H9 (cell line): ENCODE measurements at regions not wholly inside any gene's neighbourhood (a gene's known extent, or its start where the extent isn't known, plus 50 kb on each side); places are given as distances from the start of the nearest gene placed in this dataset.

Experiments
- DNase-seq: peaks from one replicate; pipeline ENCODE4 v3.0.0-alpha.2; 2017
- H2AFZ ChIP-seq: one replicate; pipeline ENCODE4 v1.6.1; 2013; ENCODE audit warnings: mild to moderate bottlenecking, low read length, control low read depth, moderate library complexity
- H2AK5ac ChIP-seq: 2 replicates; pipeline ENCODE4 v1.6.1; 2013; ENCODE audit warnings: low read length, control low read depth, mixed read lengths; ENCODE audit not compliant: insufficient read length
- H2BK120ac ChIP-seq: one replicate; pipeline ENCODE4 v1.6.1; 2013; ENCODE audit warnings: low read depth, mild to moderate bottlenecking, low read length, control low read depth, inconsistent platforms; ENCODE audit not compliant: poor library complexity, severe bottlenecking
- H2BK12ac ChIP-seq: 2 replicates; pipeline ENCODE4 v1.6.1; 2013; ENCODE audit warnings: low read length, control low read depth, mixed read lengths, low read depth; ENCODE audit not compliant: insufficient read length
- H2BK15ac ChIP-seq: 2 replicates; pipeline ENCODE4 v1.6.1; 2013; ENCODE audit warnings: low read depth, low read length, control low read depth
- H2BK20ac ChIP-seq: one replicate; pipeline ENCODE4 v1.6.1; 2013; ENCODE audit warnings: low read depth, mild to moderate bottlenecking, low read length, control low read depth, inconsistent platforms; ENCODE audit not compliant: poor library complexity, severe bottlenecking
- H2BK5ac ChIP-seq: 2 replicates; pipeline ENCODE4 v1.6.1; 2013; ENCODE audit warnings: low read length, control low read depth, mixed read lengths; ENCODE audit not compliant: insufficient read length
- H3K14ac ChIP-seq: 2 replicates; pipeline ENCODE4 v1.6.1; 2013; ENCODE audit warnings: low read length, control low read depth; ENCODE audit not compliant: insufficient read depth
- H3K18ac ChIP-seq: 2 replicates; pipeline ENCODE4 v1.6.1; 2013; ENCODE audit warnings: low read depth, mild to moderate bottlenecking, mixed read lengths, low read length, control low read depth; ENCODE audit not compliant: insufficient read length
- H3K23ac ChIP-seq: 2 replicates; pipeline ENCODE4 v1.6.1; 2013; ENCODE audit warnings: low read length, control low read depth, mixed read lengths, low read depth; ENCODE audit not compliant: insufficient read length
- H3K23me2 ChIP-seq: 2 replicates; pipeline ENCODE4 v1.6.1; 2013; ENCODE audit warnings: low read depth, mild to moderate bottlenecking, mixed read lengths, low read length, control low read depth; ENCODE audit not compliant: insufficient read length, poor library complexity, severe bottlenecking
- H3K27ac ChIP-seq: 2 replicates; pipeline ENCODE4 v1.5.1; 2013; ENCODE audit warnings: low read length, control low read depth, mixed read lengths, low read depth; ENCODE audit not compliant: insufficient read length
- H3K27me3 ChIP-seq: 2 replicates; pipeline ENCODE4 v1.6.1; 2013; ENCODE audit warnings: low read length, control low read depth, inconsistent platforms; ENCODE audit not compliant: insufficient read depth
- H3K4ac ChIP-seq: 2 replicates; pipeline ENCODE4 v1.6.1; 2013; ENCODE audit warnings: low read depth, mild to moderate bottlenecking, control low read depth, inconsistent platforms, low read length, moderate library complexity
- H3K4me1 ChIP-seq: 2 replicates; pipeline ENCODE4 v1.6.1; 2013; ENCODE audit warnings: low read length, control low read depth, inconsistent platforms; ENCODE audit not compliant: insufficient read depth
- H3K4me2 ChIP-seq: 2 replicates; pipeline ENCODE4 v1.6.1; 2013; ENCODE audit warnings: low read length, control low read depth, mixed read lengths; ENCODE audit not compliant: insufficient read length, insufficient read depth
- H3K56ac ChIP-seq: 2 replicates; pipeline ENCODE4 v1.6.1; 2013; ENCODE audit warnings: low read depth, mild to moderate bottlenecking, mixed read lengths, low read length, control low read depth; ENCODE audit not compliant: insufficient read length
- H3K79me1 ChIP-seq: 2 replicates; pipeline ENCODE4 v1.6.1; 2013; ENCODE audit warnings: low read depth, mild to moderate bottlenecking, moderate library complexity, low read length, control low read depth, inconsistent platforms; ENCODE audit not compliant: insufficient read depth, poor library complexity, severe bottlenecking
- H3K79me2 ChIP-seq: 2 replicates; pipeline ENCODE4 v1.6.1; 2013; ENCODE audit warnings: low read length, control low read depth, inconsistent platforms; ENCODE audit not compliant: insufficient read depth
- H3K9ac ChIP-seq: 2 replicates; pipeline ENCODE4 v1.6.1; 2013; ENCODE audit warnings: low read length, control low read depth, mixed read lengths; ENCODE audit not compliant: insufficient read length; ENCODE audit errors: extremely low read depth
- H3K9me3 ChIP-seq: one replicate; pipeline ENCODE4 v1.6.1; 2013; ENCODE audit warnings: low read depth, low read length, inconsistent platforms; ENCODE audit not compliant: control insufficient read depth
- H3T11ph ChIP-seq: one replicate; pipeline ENCODE4 v1.6.1; 2013; ENCODE audit warnings: mild to moderate bottlenecking, low read length, control low read depth, inconsistent platforms
- H4K20me1 ChIP-seq: one replicate; pipeline ENCODE4 v1.6.1; 2013; ENCODE audit not compliant: control insufficient read depth, insufficient read length, insufficient read depth
- H4K5ac ChIP-seq: 2 replicates; pipeline ENCODE4 v1.6.1; 2013; ENCODE audit warnings: low read depth, mild to moderate bottlenecking, mixed read lengths, low read length, control low read depth; ENCODE audit not compliant: insufficient read length
- H4K8ac ChIP-seq: replicated peaks from 2 replicates; pipeline ENCODE4 v1.6.1; 2013; ENCODE audit warnings: low read length, control low read depth, mixed read lengths, low read depth; ENCODE audit not compliant: insufficient read length
- H4K91ac ChIP-seq: 2 replicates; pipeline ENCODE4 v1.6.1; 2013; ENCODE audit warnings: low read depth, mild to moderate bottlenecking, moderate library complexity, mixed read lengths, low read length, control low read depth; ENCODE audit not compliant: insufficient read length
- H3K27ac Mint-ChIP-seq, 3 experiments: 2 replicates in 2 of 3; 3 replicates in 1 of 3; pipeline ENCODE4 v1.8.0; 2020 to 2021; ENCODE audit warnings: mixed read lengths in 3 of 3, mild to moderate bottlenecking in 1 of 3, moderate library complexity in 1 of 3
- H3K27me3 Mint-ChIP-seq: 2 replicates; pipeline ENCODE4 v1.8.0; 2021; ENCODE audit warnings: low read depth, mild to moderate bottlenecking, moderate library complexity, mixed read lengths
- H3K36me3 Mint-ChIP-seq, 3 experiments: 2 replicates in 2 of 3; 3 replicates in 1 of 3; pipeline ENCODE4 v1.8.0; 2020 to 2021; ENCODE audit warnings: low read depth in 3 of 3, mixed read lengths in 3 of 3; ENCODE audit not compliant: insufficient read depth in 1 of 3
- H3K4me1 Mint-ChIP-seq, 2 experiments: 2 replicates each; pipeline ENCODE4 v1.8.0; 2020; ENCODE audit warnings: mixed read lengths in 2 of 2
- H3K4me3 Mint-ChIP-seq, 2 experiments: 2 replicates in 1 of 2; 3 replicates in 1 of 2; pipeline ENCODE4 v1.8.0; 2020 to 2021; ENCODE audit warnings: mild to moderate bottlenecking in 2 of 2, mixed read lengths in 2 of 2, moderate library complexity in 1 of 2
- H3K9me3 Mint-ChIP-seq, 2 experiments: 2 replicates in 1 of 2; 3 replicates in 1 of 2; pipeline ENCODE4 v1.8.0; 2020; ENCODE audit warnings: mild to moderate bottlenecking in 2 of 2, mixed read lengths in 2 of 2, moderate library complexity in 1 of 2
- CTCF ChIP-seq: fragments of 200-600 bp; sonication (generic); conservative IDR thresholded peaks from 3 replicates; pipeline ENCODE4 v1.8.0; 2021; ENCODE audit warnings: antibody characterized with exemption, mild to moderate bottlenecking
- WGBS: extraction: QIAGEN DNeasy Blood & Tissue Kit; methylation state at CpG from one replicate; pipeline ENCODE4 v1.1.7; 2013; ENCODE audit warnings: missing lambda C conversion rate, low lambda C conversion rate, mixed read lengths; ENCODE audit not compliant: insufficient read length; ENCODE audit errors: extremely low coverage; 5-methylcytosine and 5-hydroxymethylcytosine counted together

GRCh38 chr5:91998774-91999173, 615.7 kb upstream of the ARRDC3 start:
- no peak overlapping the region for H3K4me2 ChIP-seq
- H3K14ac ChIP-seq, result no peak overlapping the region
- no peak overlapping the region for H2BK15ac ChIP-seq
- no peak overlapping the region for H2AK5ac ChIP-seq
- no peak overlapping the region for H3K27ac Mint-ChIP-seq
- no peak overlapping the region for H2BK20ac ChIP-seq
- no peaks in the 10 kb centered on the region for H3K79me1 ChIP-seq
- H3K4me1 ChIP-seq, result no peaks in the 10 kb centered on the region
- H2BK120ac ChIP-seq, result no peak overlapping the region
- TF ChIP-seq CTCF, result no peak
- H3K27ac ChIP-seq, result no peak overlapping the region
- WGBS, result no CpG with 5 or more reads among the region's 3 CpGs
- no peaks in the 10 kb centered on the region for H3K27me3 ChIP-seq
- H2AFZ ChIP-seq, result no peak overlapping the region
- no peaks in the 10 kb centered on the region for H3K9me3 Mint-ChIP-seq
- DNase-seq, result no peak
- no peak overlapping the region for H4K8ac ChIP-seq
- H3K23ac ChIP-seq, result no peak overlapping the region
- H2BK12ac ChIP-seq, result no peak overlapping the region
- H4K91ac ChIP-seq, result no peak overlapping the region
- no peak overlapping the region for H4K5ac ChIP-seq
- H3K36me3 Mint-ChIP-seq, result no peaks in the 10 kb centered on the region
- H3K4ac ChIP-seq, result no peak overlapping the region
- H3K56ac ChIP-seq, result no peak overlapping the region
- H3K4me3 Mint-ChIP-seq, result no peak overlapping the region
- H2BK5ac ChIP-seq, result no peak overlapping the region
- H3K18ac ChIP-seq, result no peak overlapping the region
- no peaks in the 10 kb centered on the region for H3K79me2 ChIP-seq
- H3K23me2 ChIP-seq, result no peaks in the 10 kb centered on the region
- H3T11ph ChIP-seq, result no peak overlapping the region
- H3K9ac ChIP-seq, result no peak overlapping the region
- H4K20me1 ChIP-seq, result no peaks in the 10 kb centered on the region
- H3K4me1 Mint-ChIP-seq, result peaks cover 2 to 3% of the 10 kb centered on the region in 2 experiments; a peak in 1 of 4 replicates
- no peaks in the 10 kb centered on the region for H3K9me3 ChIP-seq
- no peaks in the 10 kb centered on the region for H3K27me3 Mint-ChIP-seq
